Lung (tissue), 11 donors: ENCODE measurements at regions not wholly inside any gene's neighbourhood (a gene's known extent, or its start where the extent isn't known, plus 50 kb on each side); places are given as distances from the start of the nearest gene placed in this dataset.

Experiments used
- ATAC-seq: fragments of 200-7000 bp; cut with Tn5 transposase; one replicate; pipeline ENCODE4 v1.9.1; 2020; ENCODE audit warnings: moderate number of reproducible peaks; ENCODE audit not compliant: insufficient read depth, low FRiP score
- DNase-seq, 3 donors: peaks; one replicate each; pipeline ENCODE4 v3.0.0-alpha.2; 2013 to 2017
- H3K27ac ChIP-seq, 2 donors: one replicate each; pipeline ENCODE4 v1.5.1; 2013; ENCODE audit warnings: mild to moderate bottlenecking in 2 of 2, moderate library complexity in 2 of 2, control low read depth in 1 of 2, inconsistent platforms in 1 of 2, low read depth in 1 of 2, low read length in 1 of 2
- H3K27me3 ChIP-seq, 3 donors: one replicate each; pipeline ENCODE4 v1.5.1; 2013; ENCODE audit warnings: low read length in 2 of 3; ENCODE audit not compliant: control insufficient read depth in 3 of 3, insufficient read depth in 3 of 3
- H3K36me3 ChIP-seq, 4 donors: one replicate each; pipeline ENCODE4 v1.5.1; 2013; ENCODE audit warnings: low read length in 4 of 4, mild to moderate bottlenecking in 1 of 4, moderate library complexity in 1 of 4; ENCODE audit not compliant: control insufficient read depth in 4 of 4, insufficient read depth in 4 of 4
- H3K4me1 ChIP-seq, 5 donors: one replicate each; pipeline ENCODE4 v1.5.1; 2013; ENCODE audit warnings: low read length in 5 of 5, mild to moderate bottlenecking in 2 of 5, moderate library complexity in 1 of 5; ENCODE audit not compliant: control insufficient read depth in 5 of 5, insufficient read depth in 5 of 5
- H3K4me3 ChIP-seq: one replicate; pipeline ENCODE4 v1.5.1; 2013; ENCODE audit warnings: mild to moderate bottlenecking, control low read depth, moderate library complexity
- H3K9ac ChIP-seq, 2 donors: one replicate each; pipeline ENCODE4 v1.5.1; 2013; ENCODE audit warnings: low read length in 2 of 2, control low read depth in 1 of 2; ENCODE audit not compliant: insufficient read depth in 1 of 2
- H3K9me3 ChIP-seq, 4 donors: one replicate each; pipeline ENCODE4 v1.5.1; 2013; ENCODE audit warnings: low read length in 3 of 4, mild to moderate bottlenecking in 1 of 4, moderate library complexity in 1 of 4; ENCODE audit not compliant: control insufficient read depth in 4 of 4, insufficient read depth in 3 of 4
- CTCF ChIP-seq: IDR thresholded peaks from 2 replicates; pipeline ENCODE4 v1.5.1; 2012; ENCODE audit warnings: mild to moderate bottlenecking; ENCODE audit errors: control extremely low read depth, extremely low read depth
- WGBS, 2 donors: extraction: QIAGEN DNeasy Blood & Tissue Kit; methylation state at CpG; one replicate each; pipeline ENCODE4 v1.1.7; 2013; 5-methylcytosine and 5-hydroxymethylcytosine counted together
- donor health status: control.
- donor health status: control.
- donor health status: Bipolar disorder and iron deficiency.
- donor health status: healthy.
- donor health status: DM: yes; HTN: yes; CAD: no.

- no peak overlapping the region for H3K9ac ChIP-seq
- H3K27ac ChIP-seq = no peak overlapping the region
- DNase-seq (no peak), ATAC-seq (no peak)
- H3K9me3 ChIP-seq = no peaks in the 10 kb centered on the region
- H3K36me3 ChIP-seq = no peaks in the 10 kb centered on the region
- WGBS, 2 donors = 78 to 87% methylated on average over 7 of the region's 7 CpGs
- peaks cover 0 to 10% (median 0%) of the 10 kb centered on the region in 5 donors for H3K4me1 ChIP-seq
- no peak for TF ChIP-seq CTCF
- H3K27me3 ChIP-seq = no peaks in the 10 kb centered on the region
- no peak overlapping the region for H3K4me3 ChIP-seq
Measured at GRCh38 chr3:43206105-43206504, 80.2 kb upstream of the SNRK start.

DNA sequence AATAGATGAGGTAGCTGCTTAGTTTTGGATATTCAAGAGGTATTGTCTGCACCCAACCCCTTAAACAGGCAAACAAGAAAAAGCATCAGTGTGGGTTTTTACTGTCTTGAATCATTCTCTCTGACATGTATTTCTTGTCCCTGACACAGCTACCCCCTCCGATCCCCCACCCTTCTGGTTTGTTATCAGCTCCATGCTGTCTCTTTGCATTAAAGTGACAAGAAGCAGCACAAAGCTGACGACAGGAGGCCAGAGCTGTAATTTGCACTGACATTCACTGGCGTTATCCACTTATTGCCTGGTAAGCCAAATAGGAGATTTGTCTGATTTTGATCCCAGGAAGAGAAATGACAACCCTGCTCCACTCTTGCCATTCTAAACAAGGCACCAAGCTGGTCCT lies 83.3 kb upstream of the SNRK start:
- Histone ChIP-seq H3K4me3 (no peak overlapping the region), H3K36me3 (no peaks in the 10 kb centered on the region), H3K9me3 (no peaks in the 10 kb centered on the region), H3K4me1 (peaks cover 0 to 5% (median 0%) of the 10 kb centered on the region in 5 donors), H3K27ac (no peak overlapping the region), H3K27me3 (no peaks in the 10 kb centered on the region), H3K9ac (no peak overlapping the region)
- TF ChIP-seq CTCF = no peak
- DNase-seq = no peak
- no peak for ATAC-seq
- 91 to 95% methylated on average over 3 of the region's 3 CpGs for WGBS, 2 donors

DNA sequence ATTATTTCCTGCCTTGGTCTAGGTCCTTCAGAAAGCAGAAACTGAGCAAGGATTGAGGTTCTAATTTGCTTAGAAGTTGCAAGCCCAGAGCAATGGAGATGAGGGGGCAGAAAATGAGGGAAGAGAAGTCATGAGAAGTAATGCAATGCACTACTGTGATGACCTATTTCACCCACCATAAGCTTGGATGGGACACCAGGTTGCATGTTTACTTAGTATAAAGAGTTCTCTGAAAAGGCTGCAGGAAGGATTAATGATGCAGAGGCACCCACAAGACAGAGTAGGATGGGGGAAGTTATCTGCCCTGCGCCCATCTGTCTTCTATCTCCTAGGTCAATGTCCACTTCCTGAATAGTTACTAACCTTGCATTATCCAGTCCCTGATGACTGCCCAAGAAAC lies 84.8 kb upstream of the SNRK start:
- 88 to 93% methylated on average over 1 of the region's 1 CpG for WGBS, 2 donors
- H3K27me3 ChIP-seq = no peaks in the 10 kb centered on the region
- no peak for TF ChIP-seq CTCF
- DNase-seq = no peak
- no peak overlapping the region for H3K4me3 ChIP-seq
- H3K27ac ChIP-seq = no peak overlapping the region
- H3K9ac ChIP-seq = no peak overlapping the region
- H3K9me3 ChIP-seq = no peaks in the 10 kb centered on the region
- ATAC-seq = no peak
- H3K4me1 ChIP-seq = peaks cover 0 to 5% (median 0%) of the 10 kb centered on the region in 5 donors
- no peaks in the 10 kb centered on the region for H3K36me3 ChIP-seq

DNA sequence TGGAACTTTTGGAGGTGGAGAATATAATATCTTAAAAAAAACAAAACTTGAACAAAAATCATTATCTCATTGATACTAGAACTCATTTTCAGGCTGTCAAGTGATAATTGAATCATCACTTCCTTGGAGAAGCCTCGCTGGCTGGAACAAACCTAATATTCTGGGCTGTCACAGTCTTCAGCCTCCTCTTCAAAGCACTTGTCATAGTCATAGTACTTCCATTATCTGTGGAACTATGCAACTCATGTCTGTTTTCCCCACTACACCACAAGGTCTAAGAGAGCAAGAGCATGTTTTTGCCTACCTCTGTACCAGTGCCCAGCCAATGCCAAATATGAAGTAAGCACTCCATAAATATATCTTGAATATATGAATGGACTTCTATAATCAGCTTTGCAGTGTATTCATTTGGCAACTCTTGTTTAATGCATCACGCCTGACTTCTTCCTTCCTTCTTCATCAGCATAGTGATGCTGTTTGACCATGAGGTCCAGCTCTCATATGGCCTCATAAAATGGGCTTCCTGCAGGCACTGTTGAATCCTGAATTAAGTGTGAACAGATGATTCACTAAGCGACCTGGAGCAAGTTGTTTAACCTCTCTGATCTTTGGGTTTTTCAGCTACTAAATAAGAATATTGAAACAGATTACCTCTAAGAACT lies 86.6 kb upstream of the SNRK start:
- Histone ChIP-seq H3K36me3 (no peaks in the 10 kb centered on the region), H3K9ac (no peak overlapping the region), H3K27ac (no peak overlapping the region), H3K9me3 (no peaks in the 10 kb centered on the region), H3K27me3 (no peaks in the 10 kb centered on the region), H3K4me3 (no peak overlapping the region), H3K4me1 (peaks cover 0 to 6% (median 0%) of the 10 kb centered on the region in 5 donors)
- TF ChIP-seq CTCF = no peak
- DNase-seq (no peak), ATAC-seq (no peak)
- 87 to 98% methylated on average over 3 of the region's 3 CpGs for WGBS, 2 donors
